ENCODE measurements at regions not wholly inside any gene's neighbourhood (a gene's known extent, or its start where the extent isn't known, plus 50 kb on each side); places are given as distances from the start of the nearest gene placed in this dataset.

DNA sequence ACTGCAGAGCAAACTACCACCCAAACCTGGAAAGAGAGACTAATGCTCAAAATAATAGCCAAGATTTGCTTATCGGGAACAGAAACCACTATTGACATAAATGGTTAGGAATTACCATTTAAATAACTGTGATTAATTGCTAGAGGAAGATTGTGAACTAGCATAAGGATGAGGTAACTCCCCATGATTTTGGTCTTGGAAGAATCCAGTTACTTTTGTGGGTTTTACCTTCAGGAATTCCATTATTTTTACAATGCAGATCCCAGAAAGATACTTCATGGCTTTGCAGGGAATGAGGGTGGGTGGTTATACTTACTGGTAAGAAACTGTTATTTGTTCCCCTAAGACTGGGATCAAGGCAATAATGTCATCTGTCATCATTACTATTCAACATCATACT is 652.9 kb upstream of the FLRT2 start:
- TF ChIP-seq FOXM1 (IDR thresholded peaks at IDR 0.05; ENCODE audit: borderline replicate concordance): no peak
- no peak for TF ChIP-seq CTBP1 (IDR thresholded peaks at IDR 0.05; ENCODE audit: borderline replicate concordance)
- no peak for TF ChIP-seq FOXA1 (IDR thresholded peaks at IDR 0.05)
